ENCODE measurements at regions not wholly inside any gene's neighbourhood (a gene's known extent, or its start where the extent isn't known, plus 50 kb on each side); places are given as distances from the start of the nearest gene placed in this dataset.
"Not testable (repeated sequence)": the region's sequence is repeated elsewhere in the genome, so short reads cannot be mapped to it uniquely, and the experiment has no call there.

- DNase-seq = no peak
Measured at GRCh38 chr12:38016602-38017001, 300.0 kb upstream of the ALG10B start.

- DNase-seq = no peak
Measured at GRCh38 chr12:38025916-38026315, 290.7 kb upstream of the ALG10B start.

DNA sequence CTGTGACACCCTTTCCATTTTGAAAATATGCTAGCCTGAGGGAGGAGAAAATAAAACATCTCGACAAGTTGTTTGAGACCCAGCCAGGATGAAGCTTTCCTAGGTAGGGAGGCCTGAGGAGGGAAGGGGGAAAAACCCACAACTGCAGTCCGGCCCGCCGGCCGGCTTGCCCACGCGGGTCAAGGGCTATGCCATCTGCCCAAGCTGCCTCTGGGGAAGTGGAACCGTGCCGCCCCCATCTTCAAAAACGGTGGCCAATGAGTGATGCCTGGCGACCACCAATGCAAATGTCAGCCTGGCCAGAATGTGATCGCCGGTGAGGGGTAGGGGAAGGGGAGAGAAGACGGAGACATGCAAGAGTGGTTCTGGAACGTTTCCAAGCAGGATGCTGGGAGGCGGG, 263.5 kb upstream of the ALG10B start:
- DNase-seq = no peak

- no peak for DNase-seq
Measured at GRCh38 chr12:38053655-38054464, 262.7 kb upstream of the ALG10B start.

DNA sequence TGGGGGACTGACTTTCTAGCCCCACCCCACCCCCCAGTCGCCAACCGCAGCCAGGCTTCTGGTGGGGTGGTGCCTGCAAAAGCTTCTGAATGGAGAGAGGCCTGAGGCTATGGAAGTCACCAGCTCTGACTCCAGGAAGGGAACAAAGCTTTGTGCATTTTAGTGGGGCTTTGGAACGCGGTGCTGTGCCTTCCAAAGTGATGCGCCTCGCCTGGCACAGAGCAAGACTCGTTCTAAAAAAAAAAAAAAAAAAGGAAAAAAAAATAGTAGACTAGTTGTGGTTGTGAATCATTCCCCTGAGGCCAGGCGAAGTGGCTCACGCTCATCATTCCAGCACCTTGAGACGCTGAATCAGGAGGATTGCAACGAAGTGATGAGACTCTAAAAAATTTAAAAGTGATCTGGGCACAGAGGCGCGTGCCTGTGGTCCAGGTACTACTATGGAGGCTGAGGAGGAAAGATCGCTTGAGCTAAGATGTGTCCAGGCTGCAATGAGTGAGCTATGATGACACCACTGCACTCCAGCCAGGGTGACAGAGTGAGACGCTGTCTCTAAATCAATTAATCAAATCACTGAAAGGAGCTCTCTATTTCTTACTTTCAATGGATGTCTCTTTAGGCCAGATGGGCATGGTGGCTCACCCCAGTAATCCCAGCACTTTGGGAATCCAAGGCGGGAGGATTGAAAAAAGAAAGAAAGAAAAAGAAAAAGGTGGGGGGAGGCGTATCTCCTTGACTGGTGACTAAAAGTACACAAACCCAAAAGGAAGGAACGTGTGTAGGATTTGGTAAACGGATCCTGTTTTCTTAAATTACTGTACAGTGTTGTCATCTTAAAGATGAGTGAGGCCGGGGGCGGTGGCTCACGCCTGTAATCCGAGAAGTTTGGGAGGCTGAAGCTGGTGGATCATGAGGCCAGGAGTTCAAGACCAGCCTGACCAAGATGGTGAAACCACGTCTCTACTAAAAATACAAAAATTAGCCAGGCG, 259.6 kb upstream of the ALG10B start:
- DNase-seq = no peak

DNA sequence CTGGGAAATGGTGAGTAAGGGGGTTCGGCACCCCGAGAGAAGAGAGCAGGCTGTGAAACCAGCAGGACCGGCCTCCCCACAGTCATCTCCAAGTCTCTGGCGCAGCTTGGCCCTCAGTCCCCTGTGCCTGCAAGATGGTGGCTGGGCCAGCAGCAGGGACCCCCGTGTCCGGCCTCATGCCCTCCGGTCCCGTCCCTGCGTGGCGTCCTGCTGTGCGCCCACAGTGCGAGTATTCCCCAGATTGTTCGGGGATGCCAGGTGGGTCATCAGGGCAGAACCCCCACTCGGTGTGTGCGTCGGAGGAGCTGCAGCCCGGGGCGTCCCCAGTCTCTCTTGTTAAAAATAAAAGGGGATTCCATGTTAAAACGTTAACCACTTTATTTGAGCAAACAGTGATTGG, 216.9 kb upstream of the ALG10B start:
- no peak for DNase-seq

- DNase-seq = no peak
Measured at GRCh38 chr12:38101753-38102152, 214.8 kb upstream of the ALG10B start.

- no peak for DNase-seq
Measured at GRCh38 chr12:38102197-38102596, 214.4 kb upstream of the ALG10B start.

DNA sequence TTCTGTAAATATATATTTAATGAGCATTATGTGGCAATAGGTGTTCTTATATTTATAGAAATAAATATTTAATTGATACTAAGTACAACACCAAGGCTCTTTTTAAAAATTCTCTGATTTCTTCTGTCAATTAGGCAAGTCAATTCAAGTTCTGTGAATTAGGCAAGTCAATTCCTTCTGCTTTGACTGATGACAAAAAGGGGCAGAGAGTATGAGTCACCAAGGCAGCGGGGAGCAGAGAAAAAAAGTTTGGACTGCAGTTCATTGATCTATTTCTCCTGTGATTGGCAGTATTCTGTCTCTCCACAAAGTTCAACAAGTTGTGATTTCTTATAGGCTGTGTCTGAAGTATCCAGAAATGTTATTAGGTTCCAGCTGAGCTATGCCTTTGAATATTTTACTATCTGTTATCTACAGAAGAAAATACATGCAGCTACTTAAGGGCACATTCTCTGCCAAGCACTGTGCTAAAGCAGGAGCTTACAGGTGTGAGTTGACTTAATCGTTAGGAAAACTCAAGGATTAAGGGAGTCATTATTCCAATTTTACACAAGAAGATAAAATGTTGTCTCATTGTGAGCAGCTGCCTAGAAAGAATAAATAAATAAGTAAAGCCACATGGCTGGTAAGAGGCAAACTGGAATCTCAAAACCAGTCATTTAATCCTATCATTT, 206.4 kb upstream of the ALG10B start:
- no peak for DNase-seq

GRCh38 chr12:38113991-38114390, 202.6 kb upstream of the ALG10B start:
- DNase-seq = no peak

- DNase-seq = no peak
Measured at GRCh38 chr12:38116968-38117367, 199.6 kb upstream of the ALG10B start.

DNA sequence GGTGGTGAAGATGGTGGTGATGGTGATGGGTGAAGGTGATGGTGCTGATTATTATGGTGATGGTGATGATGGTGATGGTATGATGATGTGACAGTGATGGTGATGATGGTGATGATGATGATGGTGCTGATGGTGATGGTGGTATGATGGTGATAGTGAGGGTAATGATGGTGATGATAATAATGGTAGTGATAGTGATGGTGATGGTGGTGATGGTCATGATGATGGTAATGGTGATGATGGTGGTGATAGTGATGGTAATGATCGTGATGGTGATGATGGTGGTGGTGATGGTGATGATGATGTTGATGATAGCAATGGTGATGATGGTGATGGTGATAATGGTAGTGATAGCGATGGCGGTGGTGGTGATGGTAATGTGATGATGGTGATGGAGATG, 197.9 kb upstream of the ALG10B start:
- no peak for DNase-seq

DNA sequence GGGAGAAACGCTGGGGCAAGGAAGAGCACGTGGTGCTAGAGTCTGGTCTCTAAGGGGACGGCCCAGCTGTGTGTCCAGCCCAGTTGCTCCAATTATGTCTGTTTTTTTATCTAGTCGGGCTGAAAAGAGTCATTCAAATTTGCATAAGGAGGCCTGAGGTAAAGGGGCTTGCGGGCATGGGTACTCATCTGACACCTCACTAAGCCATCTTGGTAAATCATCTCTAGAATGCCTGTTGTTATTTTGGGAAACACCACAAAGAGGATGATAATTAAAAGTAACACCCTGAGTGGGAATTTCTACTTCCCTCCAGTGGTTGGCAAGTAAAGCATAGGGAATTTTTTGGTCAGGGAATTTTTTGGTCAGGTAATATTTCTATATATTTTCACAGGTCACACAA, 196.1 kb upstream of the ALG10B start:
- DNase-seq = no peak

GRCh38 chr12:38123028-38123427, 193.5 kb upstream of the ALG10B start:
- not testable (repeated sequence) for DNase-seq

GRCh38 chr12:38123566-38124246, 192.9 kb upstream of the ALG10B start:
- DNase-seq = no peak

DNA sequence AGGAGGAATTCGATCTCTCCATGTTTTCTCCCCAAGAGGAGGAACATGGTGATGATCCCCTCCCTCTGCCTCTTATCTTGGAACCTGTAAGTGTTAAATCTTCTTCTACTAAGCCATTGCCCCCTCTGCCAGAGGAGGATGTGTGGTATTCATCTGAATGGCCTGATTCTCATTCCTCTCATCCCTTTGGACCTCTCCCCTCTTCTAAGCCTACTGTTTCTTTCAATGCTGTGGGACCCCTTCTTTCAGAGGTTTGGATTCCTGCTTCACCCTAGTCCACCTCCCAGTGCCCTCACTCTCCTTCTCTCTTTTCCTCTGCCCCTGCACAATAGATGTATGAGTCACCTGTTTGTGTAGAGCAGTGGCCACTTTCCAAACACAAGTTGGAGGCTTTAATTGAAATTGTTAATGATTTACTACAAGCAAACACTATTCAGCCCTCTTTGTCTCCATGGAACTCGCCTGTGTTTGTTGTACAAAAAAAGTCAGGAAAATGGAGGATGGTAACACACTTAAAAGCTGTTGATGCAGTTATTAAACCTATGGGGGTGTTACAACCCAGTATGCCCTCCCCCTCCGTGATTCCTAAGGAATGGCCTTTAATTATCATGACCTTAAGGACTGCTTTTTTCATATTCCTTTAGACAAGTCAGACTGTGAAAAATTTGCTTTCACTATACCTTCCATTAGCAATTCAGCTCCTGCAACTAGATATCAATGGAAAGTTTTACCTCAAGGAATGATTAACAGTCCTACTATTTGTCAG, 192.1 kb upstream of the ALG10B start:
- no peak for DNase-seq

GRCh38 chr12:38132139-38132538, 184.4 kb upstream of the ALG10B start:
- no peak for DNase-seq

DNA sequence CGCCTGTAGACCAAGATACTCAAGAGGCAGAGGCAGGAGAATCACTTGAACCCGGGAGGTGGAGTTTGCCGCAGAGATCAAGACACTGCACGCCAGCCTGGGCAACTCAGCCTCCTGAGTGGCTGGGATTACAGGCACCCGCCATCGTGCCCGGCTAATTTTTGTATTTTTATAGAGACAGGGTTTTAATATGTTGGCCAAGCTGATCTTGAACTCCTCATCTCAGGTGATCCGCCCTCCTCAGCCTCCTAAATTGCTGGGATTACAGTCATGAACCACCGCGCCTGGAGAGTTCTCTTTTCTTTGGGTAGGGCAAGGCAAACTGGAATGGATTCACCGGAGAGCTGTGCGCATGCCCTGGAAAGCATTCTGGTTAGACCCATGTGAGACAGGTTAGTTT, 179.3 kb upstream of the ALG10B start:
- DNase-seq = no peak

DNA sequence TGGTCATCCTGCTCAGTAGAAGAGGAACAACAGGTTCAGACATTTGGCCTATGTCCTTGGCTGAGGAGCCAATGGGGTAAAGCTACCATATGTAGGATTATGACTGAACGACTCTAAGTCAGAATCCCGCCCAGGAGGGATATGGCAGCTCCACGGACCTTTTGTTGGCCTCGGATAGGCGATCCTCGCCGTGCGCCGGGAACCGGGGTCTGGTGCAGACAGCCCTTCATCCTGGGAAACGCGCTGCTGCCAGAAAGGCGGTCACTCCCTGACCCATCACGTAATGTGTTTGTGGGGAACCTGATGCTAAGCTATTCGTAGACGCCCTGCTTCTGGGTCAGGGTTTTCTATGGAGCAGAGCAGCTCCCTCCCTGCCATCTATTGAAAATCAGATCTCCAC, 178.9 kb upstream of the ALG10B start:
- DNase-seq = no peak

GRCh38 chr12:38138225-38139221, 178.1 kb upstream of the ALG10B start:
- DNase-seq = peak; percentile 61

GRCh38 chr12:38139456-38139855, 177.1 kb upstream of the ALG10B start:
- DNase-seq = no peak
